Fibroblast of pulmonary artery (primary cell): ENCODE measurements at regions not wholly inside any gene's neighbourhood (a gene's known extent, or its start where the extent isn't known, plus 50 kb on each side); places are given as distances from the start of the nearest gene placed in this dataset.

Experiments
- DNase-seq: peaks from one replicate; pipeline ENCODE4 v3.0.0-alpha.2; 2010; ENCODE audit warnings: low read depth
- H3K4me3 ChIP-seq: replicated peaks from 2 replicates; pipeline ENCODE4 v1.5.1; 2011; ENCODE audit warnings: low read depth, mild to moderate bottlenecking, control low read depth, low read length, moderate library complexity
- CTCF ChIP-seq: IDR thresholded peaks from 2 replicates; pipeline ENCODE4 v1.5.1; 2011; ENCODE audit warnings: mild to moderate bottlenecking, control low read depth, low read length, inconsistent platforms; ENCODE audit errors: missing control alignments

DNA sequence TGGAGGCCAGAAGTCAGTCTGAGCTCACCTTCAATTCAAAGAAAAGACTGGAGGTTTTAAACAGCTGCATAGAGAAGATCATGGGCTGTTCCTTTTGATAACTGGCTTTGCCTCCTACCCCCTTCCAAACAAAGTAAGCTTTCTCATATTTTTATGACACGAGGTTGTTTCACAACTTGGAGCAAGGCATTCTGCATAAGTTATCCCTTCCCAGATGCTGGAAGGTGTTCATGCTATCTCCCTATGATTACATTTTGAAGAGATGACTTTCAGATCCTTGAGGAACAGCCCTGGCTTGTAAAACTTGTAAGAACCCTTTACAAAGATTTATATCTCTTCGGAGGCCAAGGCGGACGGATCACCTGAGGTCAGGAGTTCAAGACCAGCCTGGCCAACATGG is 571.9 kb upstream of the FTMT start:
- H3K4me3 ChIP-seq = no peak overlapping the region
- DNase-seq = no peak
- TF ChIP-seq CTCF = no peak

DNA sequence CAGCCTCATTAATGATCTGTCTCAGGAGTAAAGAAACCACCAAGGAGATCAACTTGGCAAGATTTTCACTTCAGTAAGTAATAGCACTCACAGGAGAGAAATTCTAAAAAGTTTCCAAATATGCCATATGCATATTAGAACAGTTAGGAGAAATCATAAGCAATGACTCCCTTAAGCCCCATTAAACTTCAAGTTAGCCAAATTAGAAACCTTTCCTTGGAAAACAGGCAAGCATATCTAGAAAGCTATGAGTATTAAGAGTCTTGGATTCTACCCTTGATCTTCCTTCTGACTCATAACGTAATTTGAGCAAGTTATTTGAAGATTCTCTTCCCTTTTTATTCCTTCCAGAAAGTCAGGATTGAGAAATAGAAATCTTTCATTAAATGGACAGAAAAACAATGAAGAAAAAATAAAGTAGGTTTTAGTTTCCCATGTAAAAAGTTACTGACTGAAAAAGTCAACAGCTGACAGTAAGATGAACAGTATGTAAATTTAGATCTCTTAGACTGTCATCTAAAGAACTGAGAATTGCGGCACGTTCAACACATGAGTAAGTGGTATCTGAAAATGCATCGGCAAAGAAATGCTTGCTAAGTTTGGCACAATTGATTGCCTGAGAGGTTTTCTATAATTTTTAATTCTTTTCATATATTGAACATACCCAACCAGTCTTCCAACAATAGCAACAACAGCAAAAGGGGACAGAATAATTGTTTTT is 565.7 kb upstream of the FTMT start:
- DNase-seq = peak; percentile 7
- H3K4me3 ChIP-seq = no peak overlapping the region
- no peak for TF ChIP-seq CTCF

- no peak for DNase-seq
- no peak for TF ChIP-seq CTCF
- H3K4me3 ChIP-seq = no peak overlapping the region
These were observed 562.9 kb upstream of the FTMT start for GRCh38 chr5:121288781-121289180.

DNA sequence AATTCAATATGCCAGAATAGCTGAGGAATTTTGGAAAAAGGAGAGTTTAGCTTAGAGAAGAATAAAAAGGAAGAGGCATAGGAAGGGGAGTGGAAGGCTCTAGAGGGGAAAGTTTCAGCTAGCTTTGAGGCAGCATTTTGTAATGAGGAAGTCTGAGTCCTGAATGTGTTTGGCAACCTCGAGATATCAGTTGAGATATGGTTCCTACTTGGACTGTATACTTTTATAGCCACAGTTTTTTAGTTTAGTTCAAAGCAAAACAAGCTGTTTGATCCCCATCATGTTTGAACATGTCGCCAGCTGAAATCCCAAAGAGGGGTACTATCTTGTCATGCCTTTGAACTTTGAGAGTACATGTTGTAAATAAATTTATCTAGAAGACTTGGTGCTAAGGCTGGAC is 559.0 kb upstream of the FTMT start:
- no peak for DNase-seq
- no peak overlapping the region for H3K4me3 ChIP-seq
- TF ChIP-seq CTCF = no peak

DNA sequence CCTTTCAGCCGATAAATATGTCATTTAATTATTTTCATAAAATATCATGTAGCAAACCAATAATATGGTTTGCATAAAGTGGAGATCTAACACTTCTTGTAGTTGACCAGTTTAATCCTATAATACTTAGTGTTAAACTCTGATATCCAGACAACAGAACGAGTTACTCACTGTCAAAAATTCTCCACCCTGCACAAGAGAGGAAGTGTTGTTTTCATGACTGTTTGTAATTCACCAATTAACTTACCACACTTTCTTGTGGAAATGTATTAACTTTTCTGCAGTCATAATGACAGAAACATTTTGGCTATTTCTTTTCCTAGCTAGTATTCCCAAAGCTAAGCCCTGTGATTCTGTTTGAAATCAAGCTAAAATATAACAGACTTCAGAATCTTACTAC is 555.3 kb upstream of the FTMT start:
- TF ChIP-seq CTCF = no peak

GRCh38 chr5:121299153-121299552 is 552.5 kb upstream of the FTMT start:
- no peak for TF ChIP-seq CTCF
- DNase-seq = no peak
- no peak overlapping the region for H3K4me3 ChIP-seq

More for the DNA sequence above, 555.3 kb upstream of the FTMT start:
- H3K4me3 ChIP-seq = no peak overlapping the region
- no peak for DNase-seq

- H3K4me3 ChIP-seq = no peak overlapping the region
- no peak for TF ChIP-seq CTCF
- no peak for DNase-seq
These were observed 546.8 kb upstream of the FTMT start for GRCh38 chr5:121304838-121305237.
